H9 (cell line): ENCODE measurements at regions not wholly inside any gene's neighbourhood (a gene's known extent, or its start where the extent isn't known, plus 50 kb on each side); places are given as distances from the start of the nearest gene placed in this dataset.

ENCODE experiments used
- DNase-seq: peaks from one replicate; pipeline ENCODE4 v3.0.0-alpha.2; 2017
- H2AFZ ChIP-seq: one replicate; pipeline ENCODE4 v1.6.1; 2013; ENCODE audit warnings: mild to moderate bottlenecking, low read length, control low read depth, moderate library complexity
- H2AK5ac ChIP-seq: 2 replicates; pipeline ENCODE4 v1.6.1; 2013; ENCODE audit warnings: low read length, control low read depth, mixed read lengths; ENCODE audit not compliant: insufficient read length
- H2BK120ac ChIP-seq: one replicate; pipeline ENCODE4 v1.6.1; 2013; ENCODE audit warnings: low read depth, mild to moderate bottlenecking, low read length, control low read depth, inconsistent platforms; ENCODE audit not compliant: poor library complexity, severe bottlenecking
- H2BK12ac ChIP-seq: 2 replicates; pipeline ENCODE4 v1.6.1; 2013; ENCODE audit warnings: low read length, control low read depth, mixed read lengths, low read depth; ENCODE audit not compliant: insufficient read length
- H2BK15ac ChIP-seq: 2 replicates; pipeline ENCODE4 v1.6.1; 2013; ENCODE audit warnings: low read depth, low read length, control low read depth
- H2BK20ac ChIP-seq: one replicate; pipeline ENCODE4 v1.6.1; 2013; ENCODE audit warnings: low read depth, mild to moderate bottlenecking, low read length, control low read depth, inconsistent platforms; ENCODE audit not compliant: poor library complexity, severe bottlenecking
- H2BK5ac ChIP-seq: 2 replicates; pipeline ENCODE4 v1.6.1; 2013; ENCODE audit warnings: low read length, control low read depth, mixed read lengths; ENCODE audit not compliant: insufficient read length
- H3K14ac ChIP-seq: 2 replicates; pipeline ENCODE4 v1.6.1; 2013; ENCODE audit warnings: low read length, control low read depth; ENCODE audit not compliant: insufficient read depth
- H3K18ac ChIP-seq: 2 replicates; pipeline ENCODE4 v1.6.1; 2013; ENCODE audit warnings: low read depth, mild to moderate bottlenecking, mixed read lengths, low read length, control low read depth; ENCODE audit not compliant: insufficient read length
- H3K23ac ChIP-seq: 2 replicates; pipeline ENCODE4 v1.6.1; 2013; ENCODE audit warnings: low read length, control low read depth, mixed read lengths, low read depth; ENCODE audit not compliant: insufficient read length
- H3K23me2 ChIP-seq: 2 replicates; pipeline ENCODE4 v1.6.1; 2013; ENCODE audit warnings: low read depth, mild to moderate bottlenecking, mixed read lengths, low read length, control low read depth; ENCODE audit not compliant: insufficient read length, poor library complexity, severe bottlenecking
- H3K27ac ChIP-seq: 2 replicates; pipeline ENCODE4 v1.5.1; 2013; ENCODE audit warnings: low read length, control low read depth, mixed read lengths, low read depth; ENCODE audit not compliant: insufficient read length
- H3K27me3 ChIP-seq: 2 replicates; pipeline ENCODE4 v1.6.1; 2013; ENCODE audit warnings: low read length, control low read depth, inconsistent platforms; ENCODE audit not compliant: insufficient read depth
- H3K4ac ChIP-seq: 2 replicates; pipeline ENCODE4 v1.6.1; 2013; ENCODE audit warnings: low read depth, mild to moderate bottlenecking, control low read depth, inconsistent platforms, low read length, moderate library complexity
- H3K4me1 ChIP-seq: 2 replicates; pipeline ENCODE4 v1.6.1; 2013; ENCODE audit warnings: low read length, control low read depth, inconsistent platforms; ENCODE audit not compliant: insufficient read depth
- H3K4me2 ChIP-seq: 2 replicates; pipeline ENCODE4 v1.6.1; 2013; ENCODE audit warnings: low read length, control low read depth, mixed read lengths; ENCODE audit not compliant: insufficient read length, insufficient read depth
- H3K56ac ChIP-seq: 2 replicates; pipeline ENCODE4 v1.6.1; 2013; ENCODE audit warnings: low read depth, mild to moderate bottlenecking, mixed read lengths, low read length, control low read depth; ENCODE audit not compliant: insufficient read length
- H3K79me1 ChIP-seq: 2 replicates; pipeline ENCODE4 v1.6.1; 2013; ENCODE audit warnings: low read depth, mild to moderate bottlenecking, moderate library complexity, low read length, control low read depth, inconsistent platforms; ENCODE audit not compliant: insufficient read depth, poor library complexity, severe bottlenecking
- H3K79me2 ChIP-seq: 2 replicates; pipeline ENCODE4 v1.6.1; 2013; ENCODE audit warnings: low read length, control low read depth, inconsistent platforms; ENCODE audit not compliant: insufficient read depth
- H3K9ac ChIP-seq: 2 replicates; pipeline ENCODE4 v1.6.1; 2013; ENCODE audit warnings: low read length, control low read depth, mixed read lengths; ENCODE audit not compliant: insufficient read length; ENCODE audit errors: extremely low read depth
- H3K9me3 ChIP-seq: one replicate; pipeline ENCODE4 v1.6.1; 2013; ENCODE audit warnings: low read depth, low read length, inconsistent platforms; ENCODE audit not compliant: control insufficient read depth
- H3T11ph ChIP-seq: one replicate; pipeline ENCODE4 v1.6.1; 2013; ENCODE audit warnings: mild to moderate bottlenecking, low read length, control low read depth, inconsistent platforms
- H4K20me1 ChIP-seq: one replicate; pipeline ENCODE4 v1.6.1; 2013; ENCODE audit not compliant: control insufficient read depth, insufficient read length, insufficient read depth
- H4K5ac ChIP-seq: 2 replicates; pipeline ENCODE4 v1.6.1; 2013; ENCODE audit warnings: low read depth, mild to moderate bottlenecking, mixed read lengths, low read length, control low read depth; ENCODE audit not compliant: insufficient read length
- H4K8ac ChIP-seq: replicated peaks from 2 replicates; pipeline ENCODE4 v1.6.1; 2013; ENCODE audit warnings: low read length, control low read depth, mixed read lengths, low read depth; ENCODE audit not compliant: insufficient read length
- H4K91ac ChIP-seq: 2 replicates; pipeline ENCODE4 v1.6.1; 2013; ENCODE audit warnings: low read depth, mild to moderate bottlenecking, moderate library complexity, mixed read lengths, low read length, control low read depth; ENCODE audit not compliant: insufficient read length
- H3K27ac Mint-ChIP-seq, 3 experiments: 2 replicates in 2 of 3; 3 replicates in 1 of 3; pipeline ENCODE4 v1.8.0; 2020 to 2021; ENCODE audit warnings: mixed read lengths in 3 of 3, mild to moderate bottlenecking in 1 of 3, moderate library complexity in 1 of 3
- H3K27me3 Mint-ChIP-seq: 2 replicates; pipeline ENCODE4 v1.8.0; 2021; ENCODE audit warnings: low read depth, mild to moderate bottlenecking, moderate library complexity, mixed read lengths
- H3K36me3 Mint-ChIP-seq, 3 experiments: 2 replicates in 2 of 3; 3 replicates in 1 of 3; pipeline ENCODE4 v1.8.0; 2020 to 2021; ENCODE audit warnings: low read depth in 3 of 3, mixed read lengths in 3 of 3; ENCODE audit not compliant: insufficient read depth in 1 of 3
- H3K4me1 Mint-ChIP-seq, 2 experiments: 2 replicates each; pipeline ENCODE4 v1.8.0; 2020; ENCODE audit warnings: mixed read lengths in 2 of 2
- H3K4me3 Mint-ChIP-seq, 2 experiments: 2 replicates in 1 of 2; 3 replicates in 1 of 2; pipeline ENCODE4 v1.8.0; 2020 to 2021; ENCODE audit warnings: mild to moderate bottlenecking in 2 of 2, mixed read lengths in 2 of 2, moderate library complexity in 1 of 2
- H3K9me3 Mint-ChIP-seq, 2 experiments: 2 replicates in 1 of 2; 3 replicates in 1 of 2; pipeline ENCODE4 v1.8.0; 2020; ENCODE audit warnings: mild to moderate bottlenecking in 2 of 2, mixed read lengths in 2 of 2, moderate library complexity in 1 of 2
- CTCF ChIP-seq: fragments of 200-600 bp; sonication (generic); conservative IDR thresholded peaks from 3 replicates; pipeline ENCODE4 v1.8.0; 2021; ENCODE audit warnings: antibody characterized with exemption, mild to moderate bottlenecking
- WGBS: extraction: QIAGEN DNeasy Blood & Tissue Kit; methylation state at CpG from one replicate; pipeline ENCODE4 v1.1.7; 2013; ENCODE audit warnings: missing lambda C conversion rate, low lambda C conversion rate, mixed read lengths; ENCODE audit not compliant: insufficient read length; ENCODE audit errors: extremely low coverage; 5-methylcytosine and 5-hydroxymethylcytosine counted together

GRCh38 chr13:42373048-42373812, 101.3 kb downstream of the AKAP11 start:
- H2AK5ac ChIP-seq, result no peak overlapping the region
- H4K8ac ChIP-seq, result no peak overlapping the region
- no peaks in the 10 kb centered on the region for H4K20me1 ChIP-seq
- no peak overlapping the region for H3K27ac Mint-ChIP-seq
- H3T11ph ChIP-seq, result no peak overlapping the region
- no peak overlapping the region for H3K23ac ChIP-seq
- no peak overlapping the region for H2BK5ac ChIP-seq
- H3K18ac ChIP-seq, result no peak overlapping the region
- H3K79me1 ChIP-seq, result no peaks in the 10 kb centered on the region
- H2BK20ac ChIP-seq, result no peak overlapping the region
- H4K5ac ChIP-seq, result no peak overlapping the region
- 0 out of 2 replicates have a peak, but pooled peaks cover 2% of the 10 kb centered on the region for H3K79me2 ChIP-seq
- TF ChIP-seq CTCF, result no peak
- no peak overlapping the region for H4K91ac ChIP-seq
- no peaks in the 10 kb centered on the region for H3K9me3 ChIP-seq
- H3K9me3 Mint-ChIP-seq, result no peaks in the 10 kb centered on the region
- H3K4me3 Mint-ChIP-seq, result no peak overlapping the region
- no peaks in the 10 kb centered on the region; the same call in 1 of the 2 replicates for H3K27me3 ChIP-seq
- H2AFZ ChIP-seq, result no peak overlapping the region
- no peak overlapping the region for H3K14ac ChIP-seq
- no peaks in the 10 kb centered on the region; the same call in 1 of the 2 replicates for H3K27me3 Mint-ChIP-seq
- no CpG with 5 or more reads among the region's 7 CpGs for WGBS
- no peak overlapping the region for H3K4ac ChIP-seq
- no peak overlapping the region for H3K56ac ChIP-seq
- no peak overlapping the region for H3K4me2 ChIP-seq
- H3K4me1 ChIP-seq, result no peaks in the 10 kb centered on the region
- no peak overlapping the region for H2BK120ac ChIP-seq
- no peak overlapping the region for H2BK12ac ChIP-seq
- no peaks in the 10 kb centered on the region for H3K23me2 ChIP-seq
- no peak overlapping the region for H3K9ac ChIP-seq
- H3K4me1 Mint-ChIP-seq, result peaks cover 0 to 5% of the 10 kb centered on the region in 2 experiments; a peak in 1 of 4 replicates
- H3K36me3 Mint-ChIP-seq, result peaks cover 0 to 4% (median 0%) of the 10 kb centered on the region in 3 experiments; a peak in 2 of 7 replicates
- no peak overlapping the region for H2BK15ac ChIP-seq
- H3K27ac ChIP-seq, result no peak overlapping the region
- DNase-seq, result no peak
